HUES48 (cell line): ENCODE measurements at regions not wholly inside any gene's neighbourhood (a gene's known extent, or its start where the extent isn't known, plus 50 kb on each side); places are given as distances from the start of the nearest gene placed in this dataset.
"Not testable (repeated sequence)": the region's sequence is repeated elsewhere in the genome, so short reads cannot be mapped to it uniquely, and the experiment has no call there.

Experiments
- H3K27ac ChIP-seq: one replicate; pipeline ENCODE4 v1.7.0; 2013; ENCODE audit warnings: low read depth, low read length, inconsistent platforms
- H3K27me3 ChIP-seq: 2 replicates; pipeline ENCODE4 v1.6.1; 2013; ENCODE audit warnings: mild to moderate bottlenecking, low read length; ENCODE audit not compliant: control insufficient read depth, insufficient read depth
- H3K36me3 ChIP-seq: 2 replicates; pipeline ENCODE4 v1.6.1; 2013; ENCODE audit warnings: low read length; ENCODE audit not compliant: control insufficient read depth, insufficient read depth
- H3K4me1 ChIP-seq: 2 replicates; pipeline ENCODE4 v1.6.1; 2013; ENCODE audit warnings: mild to moderate bottlenecking, low read length; ENCODE audit not compliant: control insufficient read depth, insufficient read depth
- H3K4me3 ChIP-seq: 2 replicates; pipeline ENCODE4 v1.5.1; 2013; ENCODE audit warnings: mild to moderate bottlenecking, low read depth, low read length
- H3K9ac ChIP-seq: 2 replicates; pipeline ENCODE4 v1.6.1; 2013; ENCODE audit warnings: mild to moderate bottlenecking, low read depth, low read length, moderate library complexity
- H3K9me3 ChIP-seq: 2 replicates; pipeline ENCODE4 v1.6.1; 2013; ENCODE audit warnings: low read length; ENCODE audit not compliant: control insufficient read depth, insufficient read depth

DNA sequence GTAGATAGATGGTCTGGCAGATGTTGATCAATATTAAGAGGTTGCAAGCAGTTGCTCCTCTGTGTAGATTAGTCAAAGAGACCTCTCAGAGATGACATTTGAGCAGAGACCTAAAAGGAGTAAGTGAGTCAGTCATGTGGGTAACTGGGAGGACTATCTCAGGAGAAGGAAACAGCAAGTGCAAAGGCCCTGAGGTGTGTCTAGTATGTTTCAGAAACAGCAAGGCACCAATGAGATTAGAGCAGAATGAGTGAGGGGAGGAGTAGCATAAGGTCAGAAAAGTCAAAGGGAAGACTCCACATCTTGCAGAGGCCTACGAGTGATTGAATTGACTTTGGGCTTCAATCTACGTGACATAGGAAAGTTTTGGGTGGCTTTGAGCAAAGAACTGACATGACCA lies 89.8 kb upstream of the COL1A2 start:
- Histone ChIP-seq H3K36me3 (no peaks in the 10 kb centered on the region), H3K4me1 (peaks cover 42% of the 10 kb centered on the region), H3K9ac (no peak overlapping the region), H3K4me3 (no peak overlapping the region), H3K27me3 (no peaks in the 10 kb centered on the region), H3K9me3 (no peaks in the 10 kb centered on the region), H3K27ac (no peak overlapping the region)

DNA sequence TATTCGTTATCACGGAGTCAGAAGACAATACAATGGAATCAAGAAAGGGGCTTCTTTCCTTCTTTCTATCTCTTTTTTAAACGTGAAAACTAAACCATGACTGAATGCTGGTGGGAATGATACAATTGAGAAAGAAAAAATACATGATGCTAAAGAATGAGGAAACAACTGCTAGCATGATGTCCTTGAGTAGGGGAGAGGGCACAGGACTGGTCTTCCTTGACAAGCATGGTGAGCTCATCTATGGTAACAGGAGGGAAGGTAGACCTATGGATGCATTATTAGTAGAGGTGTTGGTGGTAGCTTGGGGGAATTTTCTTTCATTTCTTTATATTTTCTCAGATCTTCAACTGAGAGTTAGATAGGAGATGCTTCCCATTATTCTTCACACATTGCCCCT lies 88.9 kb upstream of the COL1A2 start:
- Histone ChIP-seq H3K36me3 (no peaks in the 10 kb centered on the region), H3K27ac (no peak overlapping the region), H3K9ac (no peak overlapping the region), H3K4me3 (no peak overlapping the region), H3K27me3 (no peaks in the 10 kb centered on the region), H3K9me3 (no peaks in the 10 kb centered on the region), H3K4me1 (peaks cover 32% of the 10 kb centered on the region)

- H3K36me3 ChIP-seq = no peaks in the 10 kb centered on the region
- H3K27me3 ChIP-seq = no peaks in the 10 kb centered on the region
- no peak overlapping the region for H3K9ac ChIP-seq
- no peak overlapping the region for H3K27ac ChIP-seq
- no peak overlapping the region for H3K4me3 ChIP-seq
- H3K9me3 ChIP-seq = no peaks in the 10 kb centered on the region
- peaks cover 15% of the 10 kb centered on the region for H3K4me1 ChIP-seq
Observed at GRCh38 chr7:94307399-94308048, 87.2 kb upstream of the COL1A2 start.

DNA sequence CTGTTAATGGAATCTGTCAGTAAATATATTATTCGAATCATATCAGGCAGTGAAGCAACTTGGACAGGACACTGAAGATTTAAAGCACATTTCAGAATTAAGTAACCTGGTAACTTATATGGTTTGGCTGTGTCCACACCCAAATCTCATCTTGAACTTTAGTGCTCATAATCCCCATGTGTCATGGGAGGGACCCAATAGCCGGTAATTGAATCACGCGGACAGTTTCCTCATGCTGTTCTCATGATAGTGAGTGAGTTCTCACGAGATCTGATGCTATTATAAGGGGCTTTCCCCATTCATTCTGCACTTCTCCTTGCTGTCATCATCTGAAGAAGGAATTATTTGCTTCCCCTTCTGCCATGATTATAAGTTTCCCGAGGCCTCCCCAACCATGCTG lies 83.2 kb upstream of the COL1A2 start:
- H3K4me3 ChIP-seq = no peak overlapping the region
- no peaks in the 10 kb centered on the region for H3K4me1 ChIP-seq
- no peak overlapping the region for H3K27ac ChIP-seq
- H3K9me3 ChIP-seq = no peaks in the 10 kb centered on the region
- no peaks in the 10 kb centered on the region for H3K36me3 ChIP-seq
- H3K27me3 ChIP-seq = no peaks in the 10 kb centered on the region
- H3K9ac ChIP-seq = no peak overlapping the region

DNA sequence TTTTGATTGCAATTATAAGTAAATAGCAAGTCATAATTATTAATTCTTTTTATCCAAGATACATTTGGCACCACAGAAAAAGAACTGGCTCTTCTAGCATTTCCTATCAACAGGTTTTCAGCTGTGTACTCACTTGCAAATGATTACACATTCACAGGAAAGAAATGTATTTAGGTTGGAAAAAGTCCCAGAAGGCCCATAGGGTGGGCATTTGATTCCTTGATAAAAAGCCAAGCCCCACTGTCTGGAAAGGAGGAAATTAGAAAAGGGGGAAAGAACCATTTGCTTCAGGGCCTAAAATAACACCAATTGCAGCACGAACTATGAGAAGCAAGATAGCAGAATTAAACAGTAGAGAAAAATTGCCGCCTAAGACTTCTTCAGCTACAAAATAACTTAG lies 80.8 kb upstream of the COL1A2 start:
- Histone ChIP-seq H3K27me3 (no peaks in the 10 kb centered on the region), H3K9ac (no peak overlapping the region), H3K4me1 (no peaks in the 10 kb centered on the region), H3K27ac (no peak overlapping the region), H3K4me3 (no peak overlapping the region), H3K9me3 (no peaks in the 10 kb centered on the region), H3K36me3 (no peaks in the 10 kb centered on the region)

DNA sequence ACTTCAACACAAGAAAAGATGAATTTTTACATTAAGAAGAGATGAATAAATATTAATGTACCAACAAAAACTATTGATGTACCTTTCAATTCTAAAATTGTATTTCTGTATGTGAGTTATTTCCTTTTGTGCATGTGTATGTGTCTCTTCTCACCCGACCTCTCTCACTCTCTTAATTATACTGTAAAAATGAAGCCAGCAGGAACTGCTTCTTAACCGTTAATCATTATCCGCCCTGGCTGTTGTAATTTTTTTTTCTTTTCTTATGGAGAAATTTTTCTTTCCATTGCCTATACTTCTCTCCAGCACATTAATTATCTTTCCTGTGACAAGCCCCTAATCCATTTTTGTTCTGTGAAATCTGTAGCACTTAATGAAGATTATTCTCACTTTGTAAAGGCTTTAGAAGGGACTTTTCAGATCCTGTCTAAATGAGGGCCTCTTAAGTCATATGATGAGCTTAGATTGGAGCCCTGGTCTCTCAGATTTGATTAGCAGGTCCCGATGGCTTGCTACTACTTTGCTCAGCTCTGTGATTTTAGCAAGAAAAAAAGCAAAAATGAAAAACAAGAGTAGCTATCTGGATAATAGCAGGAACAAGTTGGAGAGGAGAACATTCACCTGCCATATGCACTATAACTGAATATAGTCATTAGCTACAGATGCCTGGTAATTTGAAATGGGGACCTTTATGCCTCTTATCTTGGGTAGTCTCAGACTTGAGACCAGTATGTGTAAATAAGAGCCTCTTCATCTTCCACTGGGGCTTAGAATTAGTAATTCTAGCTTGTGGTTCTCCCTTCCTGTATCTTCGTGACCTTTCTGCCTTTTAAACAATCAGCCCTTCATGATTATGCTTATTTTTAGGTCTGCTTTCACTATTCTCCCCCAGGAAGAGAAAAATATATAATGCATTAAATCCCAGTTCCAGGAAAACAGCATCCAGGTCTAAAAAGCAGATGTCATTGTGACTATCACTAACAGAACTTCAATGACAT lies 80.0 kb upstream of the COL1A2 start:
- Histone ChIP-seq H3K9ac (no peak overlapping the region), H3K36me3 (no peaks in the 10 kb centered on the region), H3K27me3 (no peaks in the 10 kb centered on the region), H3K27ac (no peak overlapping the region), H3K4me3 (no peak overlapping the region), H3K4me1 (no peaks in the 10 kb centered on the region), H3K9me3 (no peaks in the 10 kb centered on the region)

DNA sequence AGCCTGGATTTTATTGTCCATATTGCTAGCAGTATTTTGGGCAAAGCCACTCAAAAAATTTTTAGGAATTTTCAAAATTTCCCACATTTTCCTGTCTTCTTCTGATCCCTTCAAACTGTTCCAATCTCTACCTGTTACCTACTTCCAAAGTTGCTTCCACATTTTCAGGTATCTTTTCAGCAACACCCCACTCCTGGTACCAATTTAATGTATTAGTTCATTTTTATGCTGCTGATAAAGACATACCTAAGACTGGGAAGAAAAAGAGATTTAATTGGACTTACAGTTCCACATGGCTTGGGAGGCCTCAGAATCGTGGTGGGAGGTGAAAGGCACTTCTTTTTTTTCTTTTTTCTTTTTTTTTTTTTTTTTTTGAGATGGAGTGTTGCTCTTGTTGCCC lies 73.6 kb upstream of the COL1A2 start:
- H3K4me3 ChIP-seq, H3K9ac ChIP-seq, H3K36me3 ChIP-seq, H3K9me3 ChIP-seq, H3K4me1 ChIP-seq, H3K27me3 ChIP-seq, H3K27ac ChIP-seq: not testable (repeated sequence)

DNA sequence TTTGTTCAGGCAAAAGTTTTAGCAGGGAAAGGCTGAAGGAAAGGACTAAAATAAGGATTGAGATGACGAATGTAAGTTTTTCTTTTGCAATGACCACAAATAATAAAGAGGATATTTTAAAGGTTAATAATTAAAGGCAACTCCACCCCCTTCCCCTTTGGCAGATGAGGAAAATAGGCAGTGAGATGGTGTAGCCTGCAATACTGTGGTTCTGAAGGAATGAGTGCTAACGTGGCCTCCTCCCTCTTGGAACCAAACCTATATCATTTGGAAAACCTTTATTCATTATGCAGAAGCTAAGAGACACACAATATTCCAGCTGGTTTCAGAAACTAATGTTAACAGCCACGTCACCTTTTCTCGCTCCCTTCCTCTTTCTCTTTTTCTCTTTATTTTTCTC lies 70.9 kb upstream of the COL1A2 start:
- H3K4me3 ChIP-seq = no peak overlapping the region
- H3K9ac ChIP-seq = no peak overlapping the region
- H3K9me3 ChIP-seq = 0 out of 2 replicates have a peak, but pooled peaks cover 5% of the 10 kb centered on the region

DNA sequence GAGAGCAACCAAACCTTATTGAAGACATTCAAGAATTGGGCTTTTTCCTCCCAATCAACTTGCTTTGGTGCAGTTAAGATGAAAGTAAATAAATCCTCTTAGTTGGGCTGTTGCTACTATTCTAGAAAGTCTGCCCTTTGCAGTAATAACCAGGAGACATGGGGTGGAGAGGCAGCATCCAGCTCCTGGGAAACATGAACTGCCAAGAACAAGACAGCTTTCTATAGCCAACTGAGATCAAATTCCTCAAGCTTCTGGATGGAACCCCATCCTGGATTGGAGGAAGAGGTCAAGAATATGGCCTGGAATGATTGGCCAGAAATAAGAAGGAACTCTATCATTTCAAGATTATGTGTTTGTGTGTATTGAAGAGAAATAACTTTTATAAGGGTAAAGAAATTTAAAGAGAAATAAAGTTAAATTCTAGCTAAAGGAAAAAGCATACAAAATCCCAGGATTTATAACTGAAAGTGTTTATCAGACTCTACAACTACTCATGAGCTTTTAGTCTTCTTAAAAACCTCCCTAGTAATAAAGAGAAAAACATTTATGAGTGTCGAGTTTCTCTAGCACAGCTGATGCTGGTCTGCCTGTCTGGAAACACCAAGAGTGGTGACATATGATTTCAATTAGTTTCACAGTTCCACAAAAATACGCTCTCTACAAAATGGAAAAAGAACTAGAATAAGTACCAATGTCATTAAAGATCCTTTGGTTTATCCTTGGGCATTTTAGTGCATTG lies 70.1 kb upstream of the COL1A2 start:
- Histone ChIP-seq H3K36me3 (no peaks in the 10 kb centered on the region), H3K9me3 (0 out of 2 replicates have a peak, but pooled peaks cover 5% of the 10 kb centered on the region), H3K27ac (no peak overlapping the region), H3K4me3 (no peak overlapping the region), H3K27me3 (no peaks in the 10 kb centered on the region), H3K9ac (no peak overlapping the region), H3K4me1 (no peaks in the 10 kb centered on the region)

More for the DNA sequence above, 70.9 kb upstream of the COL1A2 start:
- Histone ChIP-seq H3K27ac (no peak overlapping the region), H3K4me1 (no peaks in the 10 kb centered on the region), H3K36me3 (no peaks in the 10 kb centered on the region), H3K27me3 (no peaks in the 10 kb centered on the region)

- Histone ChIP-seq H3K9ac (no peak overlapping the region), H3K27me3 (no peaks in the 10 kb centered on the region), H3K27ac (no peak overlapping the region), H3K9me3 (0 out of 2 replicates have a peak, but pooled peaks cover 5% of the 10 kb centered on the region), H3K36me3 (no peaks in the 10 kb centered on the region), H3K4me1 (peaks cover under 1% of the 10 kb centered on the region; the same call in 1 of the 2 replicates), H3K4me3 (no peak overlapping the region)
Observed at GRCh38 chr7:94325122-94325475, 69.6 kb upstream of the COL1A2 start.
